ENCODE measurements at regions not wholly inside any gene's neighbourhood (a gene's known extent, or its start where the extent isn't known, plus 50 kb on each side); places are given as distances from the start of the nearest gene placed in this dataset.

DNA sequence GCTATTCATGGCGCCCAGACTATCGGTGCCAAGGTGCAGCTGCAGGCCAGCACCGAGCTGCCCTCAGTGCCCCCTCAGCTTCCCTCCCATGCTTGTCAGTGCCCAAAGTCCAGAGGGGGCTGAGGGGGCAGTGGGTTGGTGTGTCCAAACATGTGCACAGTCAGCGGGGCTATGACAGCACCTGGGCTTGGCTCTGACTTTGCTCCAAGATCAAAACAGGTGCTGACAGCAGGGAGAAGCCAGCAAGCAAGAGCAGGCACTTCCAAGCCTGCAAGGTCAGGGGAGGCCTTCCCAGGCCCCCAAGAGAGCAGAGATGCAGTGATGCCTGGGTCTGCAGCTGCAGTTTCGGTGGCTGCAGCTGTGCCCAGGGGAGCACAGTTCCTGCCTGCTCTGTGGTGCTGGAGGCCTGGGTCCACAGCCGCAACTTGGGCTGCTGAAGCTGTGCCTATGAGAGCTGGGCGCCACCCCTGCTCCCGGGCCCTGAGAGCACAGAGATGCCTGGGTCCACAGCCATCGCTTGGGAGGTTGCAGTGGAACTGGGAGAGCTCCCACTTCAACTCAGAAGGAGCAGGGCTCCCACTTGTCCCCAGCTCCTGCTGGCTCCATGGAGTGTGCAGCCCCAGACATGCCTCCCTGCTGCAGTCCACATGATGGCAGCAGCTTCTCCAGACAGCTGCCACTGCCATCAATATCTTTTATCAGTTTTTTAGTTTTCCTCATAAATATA lies 775.3 kb upstream of the POU3F3 start:
- H3K36me3 Mint-ChIP-seq (ENCODE audit: insufficient read depth in 2 of 2) = no peaks in the 10 kb centered on the region
- DNase-seq (no peak), ATAC-seq (replicated peaks in 1 of 2) (no peak)
- peaks cover 3 to 6% of the 10 kb centered on the region in 2 donors for H3K9me3 Mint-ChIP-seq
- H3K4me3 Mint-ChIP-seq = no peak overlapping the region
- H3K27ac Mint-ChIP-seq = no peak overlapping the region
- no peaks in the 10 kb centered on the region for H3K4me1 Mint-ChIP-seq (ENCODE audit: low read depth)
- H3K27me3 Mint-ChIP-seq (ENCODE audit: low read depth) = no peaks in the 10 kb centered on the region

GRCh38 chr2:104088745-104089144 lies 765.2 kb upstream of the POU3F3 start:
- Mint-ChIP-seq H3K36me3 (ENCODE audit: insufficient read depth in 2 of 2) (peaks cover 0 to 1% of the 10 kb centered on the region in 2 donors), H3K27ac (no peak overlapping the region), H3K9me3 (peaks cover 6 to 7% of the 10 kb centered on the region in 2 donors), H3K27me3 (ENCODE audit: low read depth) (no peaks in the 10 kb centered on the region), H3K4me3 (no peak overlapping the region), H3K4me1 (ENCODE audit: low read depth) (no peaks in the 10 kb centered on the region)
- DNase-seq (no peak), ATAC-seq (replicated peaks in 1 of 2) (no peak)

GRCh38 chr2:104090407-104090806 lies 763.5 kb upstream of the POU3F3 start:
- Mint-ChIP-seq H3K4me1 (ENCODE audit: low read depth) (no peaks in the 10 kb centered on the region), H3K9me3 (peaks cover 5% of the 10 kb centered on the region in 2 donors), H3K27me3 (ENCODE audit: low read depth) (no peaks in the 10 kb centered on the region), H3K4me3 (no peak overlapping the region), H3K36me3 (ENCODE audit: insufficient read depth in 2 of 2) (no peaks in the 10 kb centered on the region), H3K27ac (no peak overlapping the region)
- DNase-seq = no peak
- ATAC-seq (replicated peaks in 1 of 2) = no peak

DNA sequence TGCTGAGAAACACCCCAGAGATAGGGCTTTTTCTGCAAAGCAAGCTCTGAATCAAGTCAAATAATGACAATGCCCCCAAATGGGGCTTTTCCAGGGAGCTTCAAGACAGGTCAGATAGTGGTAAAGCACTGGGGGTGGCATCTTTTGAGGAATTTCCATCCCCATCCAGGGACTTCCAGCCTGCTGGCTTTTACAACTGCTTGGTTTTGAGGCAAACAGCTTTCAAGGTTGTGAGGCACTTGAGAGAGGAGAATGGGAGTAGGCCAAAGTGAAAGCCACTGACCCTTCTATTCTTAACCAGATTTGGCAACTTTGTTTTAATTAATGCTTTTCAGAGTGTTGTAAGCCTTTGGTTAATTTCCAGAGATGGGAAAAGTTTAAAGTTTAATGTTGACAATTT lies 762.0 kb upstream of the POU3F3 start:
- Mint-ChIP-seq H3K9me3 (peaks cover 5% of the 10 kb centered on the region in 2 donors), H3K27me3 (ENCODE audit: low read depth) (no peaks in the 10 kb centered on the region), H3K4me1 (ENCODE audit: low read depth) (no peaks in the 10 kb centered on the region), H3K36me3 (ENCODE audit: insufficient read depth in 2 of 2) (no peaks in the 10 kb centered on the region), H3K27ac (no peak overlapping the region), H3K4me3 (no peak overlapping the region)
- DNase-seq = no peak
- no peak for ATAC-seq (replicated peaks in 1 of 2)

- no peaks in the 10 kb centered on the region for H3K4me1 Mint-ChIP-seq (ENCODE audit: low read depth)
- H3K27ac Mint-ChIP-seq = no peak overlapping the region
- no peak overlapping the region for H3K4me3 Mint-ChIP-seq
- ATAC-seq (replicated peaks in 1 of 2) = no peak
- peaks cover 5% of the 10 kb centered on the region in 2 donors for H3K9me3 Mint-ChIP-seq
- H3K27me3 Mint-ChIP-seq (ENCODE audit: low read depth) = no peaks in the 10 kb centered on the region
- no peaks in the 10 kb centered on the region for H3K36me3 Mint-ChIP-seq (ENCODE audit: insufficient read depth in 2 of 2)
- DNase-seq = no peak
These were observed 761.0 kb upstream of the POU3F3 start for GRCh38 chr2:104092886-104093285.

DNA sequence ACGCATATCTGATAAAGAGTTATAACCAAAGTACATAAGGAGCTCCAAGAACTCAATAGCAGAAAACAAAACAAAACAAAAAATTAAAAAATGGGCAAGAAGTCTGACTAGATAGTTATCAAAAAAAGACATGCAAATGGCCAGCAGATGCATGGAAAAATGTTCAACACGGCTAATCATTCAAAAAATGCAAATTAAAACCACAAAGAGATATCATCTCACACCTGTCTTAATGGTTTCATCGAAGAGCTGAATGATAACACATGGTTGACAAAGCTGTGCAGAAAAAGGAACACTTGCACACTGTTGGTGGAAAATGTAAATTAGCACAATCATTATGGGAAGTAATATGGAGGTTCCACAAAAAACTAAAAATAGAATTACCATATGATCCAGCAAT lies 751.3 kb upstream of the POU3F3 start:
- DNase-seq = no peak
- H3K9me3 Mint-ChIP-seq = peaks cover 0 to 4% of the 10 kb centered on the region in 2 donors
- H3K36me3 Mint-ChIP-seq (ENCODE audit: insufficient read depth in 2 of 2) = no peaks in the 10 kb centered on the region
- no peak for ATAC-seq (replicated peaks in 1 of 2)
- H3K27me3 Mint-ChIP-seq (ENCODE audit: low read depth) = no peaks in the 10 kb centered on the region
- H3K27ac Mint-ChIP-seq = no peak overlapping the region
- H3K4me3 Mint-ChIP-seq = no peak overlapping the region
- no peaks in the 10 kb centered on the region for H3K4me1 Mint-ChIP-seq (ENCODE audit: low read depth)

- Mint-ChIP-seq H3K9me3 (peaks cover 2 to 6% of the 10 kb centered on the region in 2 donors), H3K4me1 (ENCODE audit: low read depth) (no peaks in the 10 kb centered on the region), H3K27ac (no peak overlapping the region), H3K4me3 (no peak overlapping the region), H3K27me3 (ENCODE audit: low read depth) (no peaks in the 10 kb centered on the region), H3K36me3 (ENCODE audit: insufficient read depth in 2 of 2) (no peaks in the 10 kb centered on the region)
- ATAC-seq (replicated peaks in 1 of 2) = no peak
- no peak for DNase-seq
These were observed 744.6 kb upstream of the POU3F3 start for GRCh38 chr2:104109356-104109755.

- DNase-seq = no peak
- no peaks in the 10 kb centered on the region for H3K4me1 Mint-ChIP-seq (ENCODE audit: low read depth)
- no peak for ATAC-seq (replicated peaks in 1 of 2)
- H3K27me3 Mint-ChIP-seq (ENCODE audit: low read depth) = no peaks in the 10 kb centered on the region
- no peaks in the 10 kb centered on the region for H3K36me3 Mint-ChIP-seq (ENCODE audit: insufficient read depth in 2 of 2)
- H3K9me3 Mint-ChIP-seq = peaks cover 4 to 5% of the 10 kb centered on the region in 2 donors
- H3K4me3 Mint-ChIP-seq = no peak overlapping the region
- no peak overlapping the region for H3K27ac Mint-ChIP-seq
These were observed 735.0 kb upstream of the POU3F3 start for GRCh38 chr2:104118889-104119288.

- H3K36me3 Mint-ChIP-seq (ENCODE audit: insufficient read depth in 2 of 2) = no peaks in the 10 kb centered on the region
- ATAC-seq (replicated peaks in 1 of 2) (no peak), DNase-seq (no peak)
- peaks cover 4 to 5% of the 10 kb centered on the region in 2 donors for H3K9me3 Mint-ChIP-seq
- H3K27me3 Mint-ChIP-seq (ENCODE audit: low read depth) = no peaks in the 10 kb centered on the region
- no peaks in the 10 kb centered on the region for H3K4me1 Mint-ChIP-seq (ENCODE audit: low read depth)
- H3K4me3 Mint-ChIP-seq = no peak overlapping the region
- H3K27ac Mint-ChIP-seq = no peak overlapping the region
These were observed 733.7 kb upstream of the POU3F3 start for GRCh38 chr2:104120171-104120570.

- no peak for DNase-seq
- peaks cover 0 to 2% of the 10 kb centered on the region in 2 donors for H3K36me3 Mint-ChIP-seq (ENCODE audit: insufficient read depth in 2 of 2)
- ATAC-seq (replicated peaks in 1 of 2) = no peak
- H3K9me3 Mint-ChIP-seq = peaks cover 3 to 4% of the 10 kb centered on the region in 2 donors
- H3K4me3 Mint-ChIP-seq = no peak overlapping the region
- H3K27ac Mint-ChIP-seq = no peak overlapping the region
- no peaks in the 10 kb centered on the region for H3K27me3 Mint-ChIP-seq (ENCODE audit: low read depth)
- H3K4me1 Mint-ChIP-seq (ENCODE audit: low read depth) = no peaks in the 10 kb centered on the region
These were observed 728.8 kb upstream of the POU3F3 start for GRCh38 chr2:104125096-104125495.

- no peaks in the 10 kb centered on the region for H3K27me3 Mint-ChIP-seq (ENCODE audit: low read depth)
- no peak for DNase-seq
- H3K4me1 Mint-ChIP-seq (ENCODE audit: low read depth) = no peaks in the 10 kb centered on the region
- no peak overlapping the region for H3K27ac Mint-ChIP-seq
- no peak overlapping the region for H3K4me3 Mint-ChIP-seq
- peaks cover 2 to 4% of the 10 kb centered on the region in 2 donors for H3K9me3 Mint-ChIP-seq
- no peak for ATAC-seq (replicated peaks in 1 of 2)
- H3K36me3 Mint-ChIP-seq (ENCODE audit: insufficient read depth in 2 of 2) = peaks cover 0 to 2% of the 10 kb centered on the region in 2 donors
These were observed 726.7 kb upstream of the POU3F3 start for GRCh38 chr2:104127049-104127770.

- ATAC-seq (replicated peaks in 1 of 2) (no peak), DNase-seq (no peak)
- Mint-ChIP-seq H3K4me1 (ENCODE audit: low read depth) (no peaks in the 10 kb centered on the region), H3K27me3 (ENCODE audit: low read depth) (no peaks in the 10 kb centered on the region), H3K36me3 (ENCODE audit: insufficient read depth in 2 of 2) (peaks cover 0 to 2% of the 10 kb centered on the region in 2 donors), H3K4me3 (no peak overlapping the region), H3K9me3 (peaks cover 4 to 6% of the 10 kb centered on the region in 2 donors), H3K27ac (no peak overlapping the region)
These were observed 713.6 kb upstream of the POU3F3 start for GRCh38 chr2:104140361-104140760.

DNA sequence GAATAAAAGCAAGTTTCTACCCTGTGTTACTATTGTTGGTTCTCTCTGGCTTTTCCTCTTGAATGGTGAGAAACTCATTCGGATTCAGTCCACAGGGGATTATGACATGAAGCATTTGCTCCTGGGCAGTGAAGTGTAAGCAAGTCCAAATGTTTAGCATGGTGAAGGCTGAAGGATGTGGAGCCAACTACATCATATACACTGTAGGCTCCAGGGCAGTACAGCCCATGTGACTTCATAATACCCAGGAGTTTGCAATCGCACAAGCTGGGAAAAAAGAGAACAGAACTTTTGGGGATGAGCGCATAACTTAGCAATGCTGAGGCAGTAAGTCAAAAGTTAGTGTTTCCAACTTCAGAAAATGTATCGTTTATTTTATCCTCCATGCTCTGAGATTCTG lies 695.7 kb upstream of the POU3F3 start:
- no peak for ATAC-seq (replicated peaks in 1 of 2)
- no peaks in the 10 kb centered on the region for H3K36me3 Mint-ChIP-seq (ENCODE audit: insufficient read depth in 2 of 2)
- peaks cover 2 to 4% of the 10 kb centered on the region in 2 donors for H3K9me3 Mint-ChIP-seq
- no peak overlapping the region for H3K4me3 Mint-ChIP-seq
- H3K27ac Mint-ChIP-seq = no peak overlapping the region
- H3K4me1 Mint-ChIP-seq (ENCODE audit: low read depth) = no peaks in the 10 kb centered on the region
- no peak for DNase-seq
- no peaks in the 10 kb centered on the region for H3K27me3 Mint-ChIP-seq (ENCODE audit: low read depth)

Data from activated T-cell treated with anti-CD3 and anti-CD28 coated beads, Interleukin-2, amount 50 U/mL, for 72 hours (primary cell).